HG02943 (cell line): ENCODE measurements at regions not wholly inside any gene's neighbourhood (a gene's known extent, or its start where the extent isn't known, plus 50 kb on each side); places are given as distances from the start of the nearest gene placed in this dataset.
"Not testable (repeated sequence)": the region's sequence is repeated elsewhere in the genome, so short reads cannot be mapped to it uniquely, and the experiment has no call there.

ENCODE experiments used
- ATAC-seq: cut with Tn5 transposase; IDR thresholded peaks from one replicate; pipeline ENCODE4 v1.9.1; 2021; ENCODE audit warnings: mild to moderate bottlenecking, low read depth, moderate library complexity; ENCODE audit not compliant: unreplicated experiment

GRCh38 chr16:29203933-29204805 is 202.3 kb downstream of the NPIPB11 start:
- ATAC-seq = not testable (repeated sequence)

- not testable (repeated sequence) for ATAC-seq
Observed at GRCh38 chr16:29203046-29203932, 203.2 kb downstream of the NPIPB11 start.

- not testable (repeated sequence) for ATAC-seq
Observed at GRCh38 chr16:29202642-29203041, 203.9 kb downstream of the NPIPB11 start.

GRCh38 chr16:29202025-29202632 is 204.4 kb downstream of the NPIPB11 start:
- not testable (repeated sequence) for ATAC-seq

- ATAC-seq = not testable (repeated sequence)
Observed at GRCh38 chr16:29201296-29202024, 205.1 kb downstream of the NPIPB11 start.

- not testable (repeated sequence) for ATAC-seq
Observed at GRCh38 chr16:29200681-29201080, 205.8 kb downstream of the NPIPB11 start.

GRCh38 chr16:29200135-29200601 is 206.3 kb downstream of the NPIPB11 start:
- ATAC-seq = not testable (repeated sequence)

GRCh38 chr16:29199626-29200025 is 206.9 kb downstream of the NPIPB11 start:
- ATAC-seq = not testable (repeated sequence)

- no peak for ATAC-seq
Observed at GRCh38 chr16:29198731-29199521, 207.6 kb downstream of the NPIPB11 start.

- no peak for ATAC-seq
Observed at GRCh38 chr16:29198231-29198630, 208.3 kb downstream of the NPIPB11 start.

GRCh38 chr16:29197494-29198100 is 208.9 kb downstream of the NPIPB11 start:
- ATAC-seq = not testable (repeated sequence)

GRCh38 chr16:29196746-29197145 is 209.8 kb downstream of the NPIPB11 start:
- not testable (repeated sequence) for ATAC-seq

- not testable (repeated sequence) for ATAC-seq
Observed at GRCh38 chr16:29195116-29195872, 210.4 kb downstream of the LAT start.

- not testable (repeated sequence) for ATAC-seq
Observed at GRCh38 chr16:29194185-29194844, 209.5 kb downstream of the LAT start.

GRCh38 chr16:29193634-29194033 is 208.8 kb downstream of the LAT start:
- ATAC-seq = not testable (repeated sequence)

GRCh38 chr16:29193248-29193574 is 208.4 kb downstream of the LAT start:
- not testable (repeated sequence) for ATAC-seq
